ENCODE measurements at regions not wholly inside any gene's neighbourhood (a gene's known extent, or its start where the extent isn't known, plus 50 kb on each side); places are given as distances from the start of the nearest gene placed in this dataset.

DNA sequence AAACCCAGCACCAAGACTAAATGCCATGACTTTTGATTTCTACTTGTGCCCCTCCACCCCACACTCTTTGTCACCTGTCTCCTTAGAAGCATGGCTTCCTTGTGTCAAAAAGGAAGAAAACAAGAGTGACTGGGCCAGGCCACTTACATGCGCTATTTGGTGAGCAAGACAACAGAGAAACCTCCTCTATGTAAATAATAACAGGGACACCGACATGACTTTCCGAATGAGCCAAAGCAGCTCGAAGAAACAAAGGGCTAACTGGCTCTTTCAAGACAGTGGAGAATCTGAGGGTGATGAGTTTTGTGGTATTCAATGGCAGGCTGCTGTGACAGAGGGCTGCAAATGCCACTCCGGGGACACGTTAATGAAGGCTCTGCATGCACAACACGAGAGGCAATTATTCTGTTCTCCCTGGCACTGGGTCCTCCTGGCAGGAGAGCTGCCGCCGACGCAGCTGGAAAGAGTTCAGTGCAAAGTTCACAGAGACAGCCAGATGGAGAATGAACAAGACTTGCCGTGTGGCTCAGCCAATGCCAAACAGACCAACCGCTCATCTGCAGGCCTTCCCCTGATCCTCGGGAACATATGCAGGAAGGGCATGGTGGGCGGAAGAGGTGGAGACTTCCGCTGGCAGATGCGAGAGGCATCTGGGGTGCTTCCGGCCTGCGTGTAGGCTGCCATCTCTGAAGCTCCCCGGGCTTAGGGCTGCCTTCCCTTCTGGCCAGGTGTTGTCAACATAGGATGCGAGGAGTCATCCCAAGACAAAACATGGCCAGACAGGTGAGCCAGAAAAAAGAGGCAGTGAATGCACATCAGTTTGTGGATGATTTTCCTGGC is 59.1 kb upstream of the SMNDC1 start:
- Histone ChIP-seq H3K9me3 (ENCODE audit: control extremely low read depth in 1 of 3, control insufficient read depth in 2 of 3, insufficient read depth in 1 of 3, low read length in 2 of 3) (no peaks in the 10 kb centered on the region), H3K36me3 (replicated peaks in 1 of 2; ENCODE audit: control extremely low read depth in 1 of 2, control insufficient read depth in 1 of 2, extremely low read depth in 1 of 2, insufficient read depth in 2 of 2, low read length in 1 of 2) (no peaks in the 10 kb centered on the region), H2AFZ (ENCODE audit: insufficient read depth, low read depth, low read length, poor library complexity, severe bottlenecking) (no peak overlapping the region), H3K27me3 (replicated peaks in 1 of 4; ENCODE audit: control extremely low read depth in 1 of 4, control insufficient read depth in 3 of 4, insufficient read depth in 4 of 4, low read length in 3 of 4) (peaks cover 0 to 6% (median 0%) of the 10 kb centered on the region in 4 experiments), H4K20me1 (ENCODE audit: control insufficient read depth, insufficient read depth, low read length, poor library complexity, severe bottlenecking) (no peaks in the 10 kb centered on the region), H3K4me2 (replicated peaks; ENCODE audit: low read depth, low read length, poor library complexity, severe bottlenecking) (no peak overlapping the region), H3K27ac (ENCODE audit: low read length in 2 of 2) (no peak overlapping the region), H3K4me1 (ENCODE audit: control insufficient read depth in 2 of 2, insufficient read depth in 2 of 2, low read length in 2 of 2) (peaks cover 8% of the 10 kb centered on the region in 2 donors), H3K9ac (ENCODE audit: low read length) (no peak overlapping the region), H3K4me3 (ENCODE audit: control extremely low read depth in 1 of 5, extremely low read depth in 1 of 5, insufficient read depth in 1 of 5, low read depth in 2 of 5, low read length in 4 of 5) (no peak overlapping the region), H3K79me2 (ENCODE audit: control insufficient read depth, insufficient read depth, low read length) (no peaks in the 10 kb centered on the region)
- ATAC-seq (ENCODE audit: low read depth) (no peak), DNase-seq (no peak)
- Mint-ChIP-seq H3K4me3 (no peak overlapping the region), H3K9me3 (ENCODE audit: insufficient read depth) (no peaks in the 10 kb centered on the region), H3K27ac (peak overlapping the region; percentile 41), H3K4me1 (peaks cover 17% of the 10 kb centered on the region), H3K27me3 (peaks cover 11% of the 10 kb centered on the region)
- ChIA-PET POLR2A (no interaction called here), CTCF (interaction anchor here (1.2 kb wide), 1 partner anchor 9 kb away, joined by 3 read pairs; no protein-coding TSS in a partner anchor)
- TF ChIP-seq, protein P1, sequence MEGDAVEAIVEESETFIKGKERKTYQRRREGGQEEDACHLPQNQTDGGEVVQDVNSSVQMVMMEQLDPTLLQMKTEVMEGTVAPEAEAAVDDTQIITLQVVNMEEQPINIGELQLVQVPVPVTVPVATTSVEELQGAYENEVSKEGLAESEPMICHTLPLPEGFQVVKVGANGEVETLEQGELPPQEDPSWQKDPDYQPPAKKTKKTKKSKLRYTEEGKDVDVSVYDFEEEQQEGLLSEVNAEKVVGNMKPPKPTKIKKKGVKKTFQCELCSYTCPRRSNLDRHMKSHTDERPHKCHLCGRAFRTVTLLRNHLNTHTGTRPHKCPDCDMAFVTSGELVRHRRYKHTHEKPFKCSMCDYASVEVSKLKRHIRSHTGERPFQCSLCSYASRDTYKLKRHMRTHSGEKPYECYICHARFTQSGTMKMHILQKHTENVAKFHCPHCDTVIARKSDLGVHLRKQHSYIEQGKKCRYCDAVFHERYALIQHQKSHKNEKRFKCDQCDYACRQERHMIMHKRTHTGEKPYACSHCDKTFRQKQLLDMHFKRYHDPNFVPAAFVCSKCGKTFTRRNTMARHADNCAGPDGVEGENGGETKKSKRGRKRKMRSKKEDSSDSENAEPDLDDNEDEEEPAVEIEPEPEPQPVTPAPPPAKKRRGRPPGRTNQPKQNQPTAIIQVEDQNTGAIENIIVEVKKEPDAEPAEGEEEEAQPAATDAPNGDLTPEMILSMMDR (IDR thresholded peaks at IDR 0.05), result no peak
- no peak for TF ChIP-seq EZH2 (IDR thresholded peaks at IDR 0.05; ENCODE audit: borderline replicate concordance, insufficient read depth, low read depth, low read length, poor library complexity, severe bottlenecking)
- intact Hi-C loops (cut with micrococcal nuclease), result no loop called here
- 96% methylated on average over 18 of the region's 20 CpGs for whole genome bisulfite sequencing (ENCODE audit: insufficient coverage)

DNA sequence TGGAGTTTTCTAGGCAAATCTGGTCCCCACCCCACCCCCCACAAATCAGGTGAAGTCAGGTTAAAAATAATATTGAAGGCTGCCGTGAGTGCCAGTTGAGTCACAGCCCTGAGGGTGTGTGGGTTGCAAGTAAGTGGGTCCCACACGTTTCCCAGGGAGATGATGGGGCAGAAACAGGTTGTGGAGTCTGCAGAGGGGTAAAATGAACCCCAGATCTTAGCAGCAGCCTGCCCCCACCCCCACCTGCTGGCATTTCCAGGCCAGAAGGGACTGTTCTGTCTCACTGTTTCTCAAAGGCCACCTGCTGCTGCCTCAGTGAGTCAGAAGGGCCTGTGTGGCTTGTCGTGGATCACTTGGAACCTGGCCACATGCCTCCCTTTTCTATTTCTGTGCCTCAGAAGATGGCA is 59.8 kb upstream of the SMNDC1 start:
- no peak overlapping the region for H3K27ac Mint-ChIP-seq
- no peak for DNase-seq
- peaks cover under 1% of the 10 kb centered on the region in 2 donors for H3K4me1 ChIP-seq (ENCODE audit: control insufficient read depth in 2 of 2, insufficient read depth in 2 of 2, low read length in 2 of 2)
- no peaks in the 10 kb centered on the region for H3K79me2 ChIP-seq (ENCODE audit: control insufficient read depth, insufficient read depth, low read length)
- H3K36me3 ChIP-seq (replicated peaks in 1 of 2; ENCODE audit: control extremely low read depth in 1 of 2, control insufficient read depth in 1 of 2, extremely low read depth in 1 of 2, insufficient read depth in 2 of 2, low read length in 1 of 2), result no peaks in the 10 kb centered on the region
- ATAC-seq (ENCODE audit: low read depth), result no peak
- peaks cover 0 to 6% (median 0%) of the 10 kb centered on the region in 4 experiments for H3K27me3 ChIP-seq (replicated peaks in 1 of 4; ENCODE audit: control extremely low read depth in 1 of 4, control insufficient read depth in 3 of 4, insufficient read depth in 4 of 4, low read length in 3 of 4)
- H3K4me1 Mint-ChIP-seq, result peaks cover 10% of the 10 kb centered on the region
- H2AFZ ChIP-seq (ENCODE audit: insufficient read depth, low read depth, low read length, poor library complexity, severe bottlenecking), result no peak overlapping the region
- ChIA-PET POLR2A (interaction anchor here (0.7 kb wide), 1 partner anchor 41 kb away, joined by 6 read pairs; no protein-coding TSS in a partner anchor), CTCF (interaction anchor here (1.2 kb wide), 1 partner anchor 9 kb away, joined by 3 read pairs; no protein-coding TSS in a partner anchor)
- 71% methylated on average over 3 of the region's 3 CpGs for WGBS (ENCODE audit: insufficient coverage)
- TF ChIP-seq EZH2 (IDR thresholded peaks at IDR 0.05; ENCODE audit: borderline replicate concordance, insufficient read depth, low read depth, low read length, poor library complexity, severe bottlenecking), result no peak
- TF ChIP-seq, protein P1 (IDR thresholded peaks at IDR 0.05), result no peak
- no peaks in the 10 kb centered on the region for H3K9me3 Mint-ChIP-seq (ENCODE audit: insufficient read depth)
- H3K9ac ChIP-seq (ENCODE audit: low read length), result no peak overlapping the region
- no peak overlapping the region for H3K4me3 ChIP-seq (ENCODE audit: control extremely low read depth in 1 of 5, extremely low read depth in 1 of 5, insufficient read depth in 1 of 5, low read depth in 2 of 5, low read length in 4 of 5)
- H3K9me3 ChIP-seq (ENCODE audit: control extremely low read depth in 1 of 3, control insufficient read depth in 2 of 3, insufficient read depth in 1 of 3, low read length in 2 of 3), result no peaks in the 10 kb centered on the region
- H3K4me3 Mint-ChIP-seq, result no peak overlapping the region
- H4K20me1 ChIP-seq (ENCODE audit: control insufficient read depth, insufficient read depth, low read length, poor library complexity, severe bottlenecking), result no peaks in the 10 kb centered on the region
- no peak overlapping the region for H3K27ac ChIP-seq (ENCODE audit: low read length in 2 of 2)
- intact Hi-C loops (cut with micrococcal nuclease), result no loop called here
- H3K4me2 ChIP-seq (replicated peaks; ENCODE audit: low read depth, low read length, poor library complexity, severe bottlenecking), result no peak overlapping the region
- H3K27me3 Mint-ChIP-seq, result peaks cover 11% of the 10 kb centered on the region

All from B cell (primary cell).